ENCODE measurements at regions not wholly inside any gene's neighbourhood (a gene's known extent, or its start where the extent isn't known, plus 50 kb on each side); places are given as distances from the start of the nearest gene placed in this dataset.

DNA sequence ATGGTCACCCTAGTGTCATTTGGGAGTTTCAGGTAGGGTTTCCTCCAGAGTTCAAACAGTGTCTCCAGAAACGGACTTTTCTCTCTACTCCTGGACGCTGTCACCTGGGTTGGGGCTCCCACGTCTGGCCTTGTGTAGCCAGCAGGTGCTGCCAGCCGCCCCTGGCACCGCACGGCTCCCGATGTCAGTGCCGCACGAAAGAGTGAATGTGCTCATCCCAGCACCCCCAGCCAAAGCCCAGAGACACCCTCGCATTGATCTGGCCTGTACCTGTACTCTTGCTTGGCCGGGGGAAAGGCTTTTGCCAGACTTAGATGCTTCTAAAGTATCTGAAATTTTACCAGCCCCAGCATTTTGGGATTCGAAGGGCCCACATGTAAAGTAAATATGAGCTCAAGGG lies 351.9 kb downstream of the C16orf95 start:
- H3K27ac ChIP-seq, result no peak overlapping the region

GRCh38 chr16:86965840-86966550 lies 351.2 kb downstream of the C16orf95 start:
- no peaks in the 10 kb centered on the region for H3K36me3 ChIP-seq (ENCODE audit: insufficient read depth in 1 of 2, low read depth in 1 of 2)
- peaks cover 0 to 58% (median 10%) of the 10 kb centered on the region in 3 donors for H3K27me3 ChIP-seq (ENCODE audit: insufficient read depth in 3 of 3, low read length in 2 of 3)
- ATAC-seq (no peak), DNase-seq (no peak)
- 74 to 84% (median 82%) methylated on average over 13 of the region's 13 CpGs for WGBS, 3 donors
- no peak overlapping the region for H3K27ac ChIP-seq
- intact Hi-C loops (cut with DNase I), result no loop called here
- no peaks in the 10 kb centered on the region for H3K9me3 ChIP-seq
- H3K4me1 ChIP-seq, result no peaks in the 10 kb centered on the region
- TF ChIP-seq, protein P1, sequence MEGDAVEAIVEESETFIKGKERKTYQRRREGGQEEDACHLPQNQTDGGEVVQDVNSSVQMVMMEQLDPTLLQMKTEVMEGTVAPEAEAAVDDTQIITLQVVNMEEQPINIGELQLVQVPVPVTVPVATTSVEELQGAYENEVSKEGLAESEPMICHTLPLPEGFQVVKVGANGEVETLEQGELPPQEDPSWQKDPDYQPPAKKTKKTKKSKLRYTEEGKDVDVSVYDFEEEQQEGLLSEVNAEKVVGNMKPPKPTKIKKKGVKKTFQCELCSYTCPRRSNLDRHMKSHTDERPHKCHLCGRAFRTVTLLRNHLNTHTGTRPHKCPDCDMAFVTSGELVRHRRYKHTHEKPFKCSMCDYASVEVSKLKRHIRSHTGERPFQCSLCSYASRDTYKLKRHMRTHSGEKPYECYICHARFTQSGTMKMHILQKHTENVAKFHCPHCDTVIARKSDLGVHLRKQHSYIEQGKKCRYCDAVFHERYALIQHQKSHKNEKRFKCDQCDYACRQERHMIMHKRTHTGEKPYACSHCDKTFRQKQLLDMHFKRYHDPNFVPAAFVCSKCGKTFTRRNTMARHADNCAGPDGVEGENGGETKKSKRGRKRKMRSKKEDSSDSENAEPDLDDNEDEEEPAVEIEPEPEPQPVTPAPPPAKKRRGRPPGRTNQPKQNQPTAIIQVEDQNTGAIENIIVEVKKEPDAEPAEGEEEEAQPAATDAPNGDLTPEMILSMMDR (IDR thresholded peaks at IDR 0.05), result no peak
- no peak overlapping the region for H3K4me3 ChIP-seq

More for the DNA sequence above, 351.9 kb downstream of the C16orf95 start:
- no peaks in the 10 kb centered on the region for H3K36me3 ChIP-seq (ENCODE audit: insufficient read depth in 1 of 2, low read depth in 1 of 2)
- TF ChIP-seq, protein P1 (IDR thresholded peaks at IDR 0.05), result no peak
- no peak for ATAC-seq
- H3K4me1 ChIP-seq, result no peaks in the 10 kb centered on the region
- intact Hi-C loops (cut with DNase I), result no loop called here
- no peaks in the 10 kb centered on the region for H3K9me3 ChIP-seq
- DNase-seq, result no peak
- peaks cover 0 to 58% (median 10%) of the 10 kb centered on the region in 3 donors for H3K27me3 ChIP-seq (ENCODE audit: insufficient read depth in 3 of 3, low read length in 2 of 3)
- H3K4me3 ChIP-seq, result no peak overlapping the region
- WGBS, 3 donors, result 84 to 90% (median 88%) methylated on average over 12 of the region's 12 CpGs

DNA sequence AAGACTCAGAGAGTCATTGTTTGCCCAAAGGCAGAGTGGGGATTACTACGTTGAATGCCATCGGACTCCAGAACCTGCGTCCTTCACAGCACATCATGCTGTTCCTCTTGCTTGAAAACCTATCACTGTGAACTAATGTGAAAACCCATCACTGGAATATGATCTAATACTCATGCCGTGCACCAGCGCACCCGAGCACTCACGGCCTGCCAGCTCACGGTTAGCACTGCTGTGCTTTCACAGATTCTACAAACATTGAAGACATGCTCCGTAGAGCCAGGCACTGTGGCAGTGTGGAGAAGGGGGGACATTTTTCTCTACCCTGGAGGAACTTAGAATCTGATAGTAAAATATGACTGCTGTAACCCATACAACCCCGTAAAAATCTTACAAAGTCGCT lies 350.4 kb downstream of the C16orf95 start:
- WGBS, 3 donors, result 77 to 80% (median 77%) methylated on average over 11 of the region's 11 CpGs
- no peak for DNase-seq
- H3K4me3 ChIP-seq, result no peak overlapping the region
- no peak overlapping the region for H3K27ac ChIP-seq
- intact Hi-C loops (cut with DNase I), result no loop called here
- H3K9me3 ChIP-seq, result no peaks in the 10 kb centered on the region
- ATAC-seq, result no peak
- no peaks in the 10 kb centered on the region for H3K4me1 ChIP-seq
- H3K36me3 ChIP-seq (ENCODE audit: insufficient read depth in 1 of 2, low read depth in 1 of 2), result no peaks in the 10 kb centered on the region
- TF ChIP-seq, protein P1 (IDR thresholded peaks at IDR 0.05), result no peak
- peaks cover 0 to 52% (median 7%) of the 10 kb centered on the region in 3 donors for H3K27me3 ChIP-seq (ENCODE audit: insufficient read depth in 3 of 3, low read length in 2 of 3)

DNA sequence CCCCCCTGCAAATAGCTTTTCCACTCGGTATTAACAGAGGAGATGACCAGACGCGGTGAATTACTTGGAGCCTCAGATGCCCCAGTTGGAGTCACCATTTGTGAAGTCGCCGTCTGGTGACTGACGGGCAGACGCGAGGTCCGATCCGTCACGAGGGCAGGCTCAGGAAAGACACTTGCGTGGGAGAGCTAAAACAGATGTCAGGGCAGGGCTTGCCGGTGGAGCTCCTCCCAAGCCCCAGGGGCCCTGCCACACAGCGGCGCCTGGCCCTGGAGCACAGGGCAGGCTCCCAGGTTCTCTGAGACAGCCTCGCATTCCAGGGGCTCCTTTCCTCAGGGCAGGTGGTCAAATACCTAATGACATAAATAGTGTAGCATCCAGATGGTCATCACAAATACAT lies 348.3 kb downstream of the C16orf95 start:
- peaks cover 0 to 37% (median 3%) of the 10 kb centered on the region in 3 donors for H3K27me3 ChIP-seq (ENCODE audit: insufficient read depth in 3 of 3, low read length in 2 of 3)
- ATAC-seq, result no peak
- no peaks in the 10 kb centered on the region for H3K9me3 ChIP-seq
- no peaks in the 10 kb centered on the region for H3K36me3 ChIP-seq (ENCODE audit: insufficient read depth in 1 of 2, low read depth in 1 of 2)
- no peak overlapping the region for H3K4me3 ChIP-seq
- TF ChIP-seq, protein P1 (IDR thresholded peaks at IDR 0.05), result no peak
- no peak for DNase-seq
- intact Hi-C loops (cut with DNase I), result no loop called here
- H3K4me1 ChIP-seq, result no peaks in the 10 kb centered on the region
- WGBS, 3 donors, result 27 to 46% (median 32%) methylated on average over 16 of the region's 16 CpGs
- no peak overlapping the region for H3K27ac ChIP-seq

DNA sequence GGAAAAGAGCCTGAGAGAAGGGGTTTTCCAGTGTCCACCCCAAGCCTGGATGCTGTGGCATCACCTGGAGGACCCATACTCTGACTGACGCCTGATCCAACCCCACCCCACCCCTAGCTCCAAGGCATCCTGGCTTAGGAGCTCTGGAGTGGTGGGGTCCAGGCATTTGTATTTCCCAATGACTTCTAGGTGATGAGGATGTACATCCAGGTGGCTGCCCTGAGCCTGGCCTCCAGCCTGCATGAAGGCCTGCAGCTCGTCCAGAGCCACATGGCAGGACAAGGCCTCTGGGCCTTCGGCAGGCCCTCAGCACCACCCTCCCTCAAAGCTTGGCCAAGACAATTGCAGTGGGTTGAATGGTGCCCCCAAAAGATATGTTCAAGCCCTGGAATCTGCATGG lies 347.5 kb downstream of the C16orf95 start:
- TF ChIP-seq, protein P1 (IDR thresholded peaks at IDR 0.05), result no peak
- no peak for ATAC-seq
- no peak overlapping the region for H3K27ac ChIP-seq
- WGBS, 3 donors, result 91 to 94% (median 92%) methylated on average over 3 of the region's 3 CpGs
- no peak overlapping the region for H3K4me3 ChIP-seq
- no peaks in the 10 kb centered on the region for H3K36me3 ChIP-seq (ENCODE audit: insufficient read depth in 1 of 2, low read depth in 1 of 2)
- peaks cover 0 to 33% (median 3%) of the 10 kb centered on the region in 3 donors for H3K27me3 ChIP-seq (ENCODE audit: insufficient read depth in 3 of 3, low read length in 2 of 3)
- DNase-seq, result no peak
- intact Hi-C loops (cut with DNase I), result no loop called here
- H3K9me3 ChIP-seq, result no peaks in the 10 kb centered on the region
- no peaks in the 10 kb centered on the region for H3K4me1 ChIP-seq

Data from psoas muscle (tissue), 7 donors.